SK-N-SH (cell line): ENCODE measurements at regions not wholly inside any gene's neighbourhood (a gene's known extent, or its start where the extent isn't known, plus 50 kb on each side); places are given as distances from the start of the nearest gene placed in this dataset.

Experiments
- CTCF ChIA-PET: fragments of 300-600, 350-600 bp; formaldehyde crosslinking; extraction: SDS; loops from one replicate; lab custom pipeline; 2021; lab: Yijun Ruan, JAX
- POLR2A ChIA-PET: fragments of 350-600 bp; sonication (Branson Sonifier 250); formaldehyde crosslinking; extraction: SDS; loops from one replicate; lab custom pipeline; 2020; ENCODE audit warnings: antibody characterized with exemption, inconsistent platforms; lab: Yijun Ruan, JAX
- DNase-seq: peaks from one replicate; pipeline ENCODE4 v3.0.0; 2012
- H2AFZ ChIP-seq: fragments of 200-600 bp; sonication (generic); 2 replicates; pipeline ENCODE4 v1.8.1; 2016; ENCODE audit warnings: antibody characterized with exemption, mild to moderate bottlenecking, low read depth
- H3F3A ChIP-seq: fragments of 200-600 bp; sonication (generic); replicated peaks from 2 replicates; pipeline ENCODE3; 2016; ENCODE audit warnings: antibody characterized with exemption, mild to moderate bottlenecking; ENCODE audit not compliant: insufficient read depth
- H3K27ac ChIP-seq, 2 experiments: fragments of 200-500 bp in 1 of 2; fragments of 200-600 bp in 1 of 2; sonication (Bioruptor generic) in 1 of 2; sonication (generic), shearing (Covaris generic) in 1 of 2; 2 replicates each; pipeline versions ENCODE4 v1.5.1 to v1.6.1; 2014 to 2016; ENCODE audit warnings: low read depth in 2 of 2, inconsistent platforms in 1 of 2, low read length in 1 of 2, mild to moderate bottlenecking in 1 of 2, mixed read lengths in 1 of 2
- H3K27me3 ChIP-seq: fragments of 200-600 bp; sonication (generic), shearing (Covaris generic); 2 replicates; pipeline ENCODE4 v1.6.1; 2016; ENCODE audit warnings: mixed run types; ENCODE audit not compliant: insufficient read depth
- H3K36me3 ChIP-seq, 2 experiments: fragments of 200-500 bp in 1 of 2; fragments of 200-600 bp in 1 of 2; sonication (Bioruptor generic) in 1 of 2; sonication (generic) in 1 of 2; replicated peaks in 1 of 2; 2 replicates each; pipeline versions ENCODE3 to v1.5.1; 2014 to 2016; ENCODE audit warnings: low read length in 1 of 2, mild to moderate bottlenecking in 1 of 2; ENCODE audit not compliant: insufficient read depth in 2 of 2, control insufficient read depth in 1 of 2
- H3K4me1 ChIP-seq, 2 experiments: fragments of 200-500 bp in 1 of 2; fragments of 200-600 bp in 1 of 2; sonication (Bioruptor generic) in 1 of 2; sonication (generic), shearing (Covaris generic) in 1 of 2; 2 replicates each; pipeline versions ENCODE4 v1.5.1 to v1.6.1; 2014 to 2016; ENCODE audit warnings: low read depth in 1 of 2, low read length in 1 of 2, mixed run types in 1 of 2; ENCODE audit not compliant: insufficient read depth in 2 of 2, control insufficient read depth in 1 of 2
- H3K4me2 ChIP-seq: fragments of 200-600 bp; sonication (generic), shearing (Covaris generic); 2 replicates; pipeline ENCODE4 v1.6.1; 2017; ENCODE audit warnings: mixed run types
- H3K4me3 ChIP-seq, 2 experiments: fragments of 200-500 bp in 1 of 2; fragments of 200-600 bp in 1 of 2; sonication (Bioruptor generic) in 1 of 2; sonication (generic), shearing (Covaris generic) in 1 of 2; 2 replicates each; pipeline versions ENCODE4 v1.5.1 to v1.8.1; 2014 to 2016; ENCODE audit warnings: low read depth in 2 of 2, inconsistent platforms in 1 of 2, low read length in 1 of 2, mild to moderate bottlenecking in 1 of 2, mixed read lengths in 1 of 2, moderate library complexity in 1 of 2
- H3K79me2 ChIP-seq: fragments of 200-600 bp; sonication (generic); 2 replicates; pipeline ENCODE4 v1.8.1; 2017; ENCODE audit warnings: mild to moderate bottlenecking; ENCODE audit not compliant: insufficient read depth
- H3K9ac ChIP-seq: fragments of 200-600 bp; sonication (generic); 2 replicates; pipeline ENCODE4 v1.6.1; 2017; ENCODE audit warnings: mixed run types
- H3K9me2 ChIP-seq: fragments of 200-600 bp; sonication (generic); 2 replicates; pipeline ENCODE4 v1.6.1; 2017; ENCODE audit warnings: mixed run types
- H3K9me3 ChIP-seq: fragments of 200-600 bp; sonication (generic); 2 replicates; pipeline ENCODE4 v1.6.1; 2017; ENCODE audit warnings: mixed run types, mild to moderate bottlenecking, moderate library complexity
- H4K20me1 ChIP-seq: fragments of 200-600 bp; sonication (generic); 2 replicates; pipeline ENCODE4 v1.6.1; 2017; ENCODE audit warnings: mild to moderate bottlenecking, mixed run types; ENCODE audit not compliant: insufficient read depth
- CHD2 ChIP-seq: fragments of 150-350 bp; IDR thresholded peaks from 2 replicates; pipeline ENCODE4 v1.6.1; 2018; ENCODE audit warnings: low read length; ENCODE audit not compliant: partially characterized antibody
- ELF1 ChIP-seq: IDR thresholded peaks from 2 replicates; pipeline ENCODE4 v1.4.0; 2012
- EZH2phosphoT487 ChIP-seq: fragments of 200-600 bp; sonication (generic); IDR thresholded peaks from 2 replicates; pipeline ENCODE4 v1.6.1; 2017; ENCODE audit warnings: low read depth, mixed run types, mild to moderate bottlenecking, antibody characterized with exemption, moderate library complexity, borderline replicate concordance
- FOSL2 ChIP-seq: IDR thresholded peaks from 2 replicates; pipeline ENCODE4 v1.4.0; 2012; ENCODE audit warnings: low read depth, mild to moderate bottlenecking, moderate library complexity, borderline replicate concordance
- FOXJ3 ChIP-seq: sonication (generic); formaldehyde crosslinking; IDR thresholded peaks from 2 replicates; pipeline ENCODE4 v1.5.1; 2020; ENCODE audit warnings: mild to moderate bottlenecking, missing genetic modification reagents
- MEF2A ChIP-seq: IDR thresholded peaks from 2 replicates; pipeline ENCODE4 v1.4.0; 2012; ENCODE audit warnings: low read depth, borderline replicate concordance
- MXI1 ChIP-seq: IDR thresholded peaks from 2 replicates; pipeline ENCODE4 v1.6.1; 2012; ENCODE audit warnings: mild to moderate bottlenecking, low read depth, low read length, improper control_type of control experiment
- PBX3 ChIP-seq: IDR thresholded peaks from 2 replicates; pipeline ENCODE4; 2012
- RAD21 ChIP-seq: IDR thresholded peaks from 2 replicates; pipeline ENCODE4 v1.6.1; 2012; ENCODE audit warnings: mild to moderate bottlenecking, low read length
- RFX5 ChIP-seq: IDR thresholded peaks from 2 replicates; pipeline ENCODE4 v1.6.1; 2012; ENCODE audit warnings: mild to moderate bottlenecking, improper control_type of control experiment, low read length
- ZBTB33 ChIP-seq: IDR thresholded peaks from 2 replicates; pipeline ENCODE4 v1.4.0; 2012; ENCODE audit warnings: low read depth, borderline replicate concordance
- WGBS: methylation state at CpG from one replicate; pipeline ENCODE4 v1.1.6; 2017; ENCODE audit warnings: low lambda C conversion rate; 5-methylcytosine and 5-hydroxymethylcytosine counted together
- TF ChIP-seq, protein P1 (sequence below): fragments of 200-600 bp; sonication (generic); IDR thresholded peaks from 2 replicates; pipeline ENCODE4 v1.6.1; 2017; ENCODE audit warnings: antibody characterized with exemption, mild to moderate bottlenecking, moderate library complexity
- TF ChIP-seq, protein P2 (sequence below): IDR thresholded peaks from 2 replicates; pipeline ENCODE4 v1.4.0; 2012; ENCODE audit warnings: low read depth, borderline replicate concordance

DNA sequence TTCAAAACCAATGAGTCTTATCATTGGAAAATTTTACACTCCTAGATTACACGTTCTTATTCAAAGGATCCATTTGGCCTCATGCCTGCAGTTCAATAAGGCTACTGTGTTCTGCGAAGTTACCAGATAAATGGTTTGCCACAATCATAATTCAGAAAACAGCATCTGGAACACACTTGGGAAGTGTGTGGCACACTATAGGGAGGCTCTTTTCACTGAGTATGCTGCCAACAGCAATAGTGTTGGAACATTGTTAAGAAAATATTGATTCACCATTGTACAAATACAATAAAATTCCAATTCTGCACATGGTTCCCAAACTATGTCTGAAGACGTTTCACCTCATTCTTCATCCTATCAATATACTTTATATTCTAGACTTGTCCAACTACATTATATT, 141.4 kb upstream of the DOK6 start:
- Histone ChIP-seq H3K27ac (no peak overlapping the region), H3K4me1 (no peaks in the 10 kb centered on the region; a peak in 1 of 4 replicates), H4K20me1 (no peaks in the 10 kb centered on the region), H3K9ac (no peak overlapping the region), H3K36me3 (no peaks in the 10 kb centered on the region), H3F3A (no peaks in the 10 kb centered on the region), H2AFZ (no peak overlapping the region), H3K79me2 (no peaks in the 10 kb centered on the region), H3K4me3 (no peak overlapping the region), H3K27me3 (no peaks in the 10 kb centered on the region), H3K4me2 (no peak overlapping the region), H3K9me2 (no peaks in the 10 kb centered on the region), H3K9me3 (no peaks in the 10 kb centered on the region)
- WGBS, result 60% methylated on average over 3 of the region's 3 CpGs
- TF ChIP-seq PBX3 (no peak), ELF1 (no peak), FOSL2 (no peak), FOXJ3 (CRISPR knock-in tag) (no peak), RAD21 (no peak), ZBTB33 (no peak), MXI1 (no peak), CHD2 (no peak), MEF2A (no peak), RFX5 (no peak), EZH2phosphoT487 (no peak)
- TF ChIP-seq, protein P1, sequence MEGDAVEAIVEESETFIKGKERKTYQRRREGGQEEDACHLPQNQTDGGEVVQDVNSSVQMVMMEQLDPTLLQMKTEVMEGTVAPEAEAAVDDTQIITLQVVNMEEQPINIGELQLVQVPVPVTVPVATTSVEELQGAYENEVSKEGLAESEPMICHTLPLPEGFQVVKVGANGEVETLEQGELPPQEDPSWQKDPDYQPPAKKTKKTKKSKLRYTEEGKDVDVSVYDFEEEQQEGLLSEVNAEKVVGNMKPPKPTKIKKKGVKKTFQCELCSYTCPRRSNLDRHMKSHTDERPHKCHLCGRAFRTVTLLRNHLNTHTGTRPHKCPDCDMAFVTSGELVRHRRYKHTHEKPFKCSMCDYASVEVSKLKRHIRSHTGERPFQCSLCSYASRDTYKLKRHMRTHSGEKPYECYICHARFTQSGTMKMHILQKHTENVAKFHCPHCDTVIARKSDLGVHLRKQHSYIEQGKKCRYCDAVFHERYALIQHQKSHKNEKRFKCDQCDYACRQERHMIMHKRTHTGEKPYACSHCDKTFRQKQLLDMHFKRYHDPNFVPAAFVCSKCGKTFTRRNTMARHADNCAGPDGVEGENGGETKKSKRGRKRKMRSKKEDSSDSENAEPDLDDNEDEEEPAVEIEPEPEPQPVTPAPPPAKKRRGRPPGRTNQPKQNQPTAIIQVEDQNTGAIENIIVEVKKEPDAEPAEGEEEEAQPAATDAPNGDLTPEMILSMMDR, result no peak
- TF ChIP-seq, protein P2, sequence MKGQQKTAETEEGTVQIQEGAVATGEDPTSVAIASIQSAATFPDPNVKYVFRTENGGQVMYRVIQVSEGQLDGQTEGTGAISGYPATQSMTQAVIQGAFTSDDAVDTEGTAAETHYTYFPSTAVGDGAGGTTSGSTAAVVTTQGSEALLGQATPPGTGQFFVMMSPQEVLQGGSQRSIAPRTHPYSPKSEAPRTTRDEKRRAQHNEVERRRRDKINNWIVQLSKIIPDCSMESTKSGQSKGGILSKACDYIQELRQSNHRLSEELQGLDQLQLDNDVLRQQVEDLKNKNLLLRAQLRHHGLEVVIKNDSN, result no peak
- no peak for DNase-seq
- ChIA-PET POLR2A (no interaction called here), CTCF (interaction anchor here (1.1 kb wide), 1 partner anchor 15 kb away, joined by 4 read pairs; no protein-coding TSS in a partner anchor)
